PC-3 (cell line): ENCODE measurements at regions not wholly inside any gene's neighbourhood (a gene's known extent, or its start where the extent isn't known, plus 50 kb on each side); places are given as distances from the start of the nearest gene placed in this dataset.

Experiments
- EZH2 ChIP-seq: fragments of 300-600 bp; sonication (generic); IDR thresholded peaks from one replicate; pipeline ENCODE4 v1.6.1; 2017; ENCODE audit warnings: antibody characterized with exemption, mild to moderate bottlenecking, low read length; ENCODE audit not compliant: unreplicated experiment
- EZH2phosphoT487 ChIP-seq: fragments of 300-600 bp; sonication (generic); IDR thresholded peaks from 2 replicates; pipeline ENCODE4 v1.6.1; 2018; ENCODE audit warnings: mild to moderate bottlenecking, antibody characterized with exemption, low read length, borderline replicate concordance
- TF ChIP-seq, protein P1 (sequence below): fragments of 300-600 bp; sonication (generic); conservative IDR thresholded peaks from 2 replicates; pipeline ENCODE4 v1.5.1; 2017; ENCODE audit warnings: antibody characterized with exemption, low read depth, mild to moderate bottlenecking, low read length

DNA sequence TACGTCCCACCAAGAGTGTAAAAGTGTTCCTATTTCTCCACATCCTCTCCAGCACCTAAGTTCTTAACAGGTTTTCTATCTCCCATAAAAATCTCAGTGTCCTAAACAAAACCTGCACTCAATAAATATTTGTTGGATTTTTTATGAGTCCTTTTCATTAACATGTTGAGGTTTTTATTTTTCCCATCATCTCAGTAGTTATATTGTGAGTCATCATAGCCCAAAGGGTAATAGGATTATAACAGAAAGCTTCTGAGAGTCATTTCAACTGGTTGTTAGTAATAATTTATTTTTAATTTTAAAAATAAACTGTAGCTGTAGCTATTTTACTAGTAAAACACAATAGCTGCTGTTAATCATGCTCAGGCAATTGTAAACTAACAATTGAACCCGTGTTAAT is 331.6 kb upstream of the SLC30A5 start:
- TF ChIP-seq, protein P1, sequence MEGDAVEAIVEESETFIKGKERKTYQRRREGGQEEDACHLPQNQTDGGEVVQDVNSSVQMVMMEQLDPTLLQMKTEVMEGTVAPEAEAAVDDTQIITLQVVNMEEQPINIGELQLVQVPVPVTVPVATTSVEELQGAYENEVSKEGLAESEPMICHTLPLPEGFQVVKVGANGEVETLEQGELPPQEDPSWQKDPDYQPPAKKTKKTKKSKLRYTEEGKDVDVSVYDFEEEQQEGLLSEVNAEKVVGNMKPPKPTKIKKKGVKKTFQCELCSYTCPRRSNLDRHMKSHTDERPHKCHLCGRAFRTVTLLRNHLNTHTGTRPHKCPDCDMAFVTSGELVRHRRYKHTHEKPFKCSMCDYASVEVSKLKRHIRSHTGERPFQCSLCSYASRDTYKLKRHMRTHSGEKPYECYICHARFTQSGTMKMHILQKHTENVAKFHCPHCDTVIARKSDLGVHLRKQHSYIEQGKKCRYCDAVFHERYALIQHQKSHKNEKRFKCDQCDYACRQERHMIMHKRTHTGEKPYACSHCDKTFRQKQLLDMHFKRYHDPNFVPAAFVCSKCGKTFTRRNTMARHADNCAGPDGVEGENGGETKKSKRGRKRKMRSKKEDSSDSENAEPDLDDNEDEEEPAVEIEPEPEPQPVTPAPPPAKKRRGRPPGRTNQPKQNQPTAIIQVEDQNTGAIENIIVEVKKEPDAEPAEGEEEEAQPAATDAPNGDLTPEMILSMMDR, result no peak
- TF ChIP-seq EZH2, result no peak
- TF ChIP-seq EZH2phosphoT487, result no peak
